GM12892 (cell line): ENCODE measurements at regions not wholly inside any gene's neighbourhood (a gene's known extent, or its start where the extent isn't known, plus 50 kb on each side); places are given as distances from the start of the nearest gene placed in this dataset.

Experiments
- DNase-seq: peaks from one replicate; pipeline ENCODE4 v3.0.0; 2011; ENCODE audit not compliant: insufficient read length
- FAIRE-seq: peaks from 2 replicates; lab custom pipeline; 2011; peaks lifted over from hg19 to GRCh38; lab: Jason Lieb, UNC
- POLR2A ChIP-seq: IDR thresholded peaks from 2 replicates; pipeline ENCODE4 v1.6.1; 2011; ENCODE audit warnings: low read depth, low read length, control low read depth
- POLR2AphosphoS5 ChIP-seq: IDR thresholded peaks from 2 replicates; pipeline ENCODE4 v1.6.1; 2011; ENCODE audit warnings: low read depth, low read length, control low read depth
- TAF1 ChIP-seq: IDR thresholded peaks from 2 replicates; pipeline ENCODE4 v1.6.1; 2011; ENCODE audit warnings: low read depth, mild to moderate bottlenecking, control low read depth, low read length, borderline replicate concordance

DNA sequence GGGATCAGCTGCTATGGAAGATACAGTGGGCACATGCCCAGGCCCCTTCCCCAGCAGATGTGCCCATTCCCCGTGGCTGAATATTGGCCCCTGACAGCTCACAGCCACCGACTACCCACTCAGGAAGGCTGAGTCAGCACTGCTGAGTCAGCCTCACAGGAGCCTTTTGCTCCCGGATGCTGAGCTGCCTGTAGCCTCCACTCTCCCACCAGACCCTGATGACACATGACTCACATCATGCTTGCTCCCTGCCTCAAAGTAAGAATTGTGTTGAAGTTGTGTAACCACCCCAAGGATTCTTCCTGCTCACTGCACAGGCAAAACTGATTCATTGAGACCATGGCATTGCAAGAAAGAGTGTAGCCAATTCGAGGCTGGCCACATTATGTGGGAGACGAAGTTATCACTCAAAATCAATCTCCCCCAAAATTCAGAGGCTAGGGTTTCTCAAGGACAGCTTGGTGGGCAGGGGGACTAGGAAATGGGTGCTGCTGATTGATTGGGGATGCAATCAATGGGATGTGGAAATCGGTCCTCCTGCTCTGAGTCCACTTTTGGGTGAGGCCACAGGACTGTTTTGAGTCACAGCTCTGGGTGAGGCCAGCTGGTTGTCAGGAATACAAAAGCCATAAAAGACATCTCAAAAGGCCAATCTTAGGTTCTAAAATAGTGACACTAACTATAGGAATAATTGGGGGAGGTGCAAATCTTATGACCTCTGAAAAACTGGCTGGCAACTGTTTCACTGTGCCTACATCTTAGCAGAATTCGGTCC is 556.6 kb upstream of the CDH4 start:
- TF ChIP-seq POLR2A (no peak), POLR2AphosphoS5 (no peak), TAF1 (no peak)
- DNase-seq = no peak
- no peak for FAIRE-seq

DNA sequence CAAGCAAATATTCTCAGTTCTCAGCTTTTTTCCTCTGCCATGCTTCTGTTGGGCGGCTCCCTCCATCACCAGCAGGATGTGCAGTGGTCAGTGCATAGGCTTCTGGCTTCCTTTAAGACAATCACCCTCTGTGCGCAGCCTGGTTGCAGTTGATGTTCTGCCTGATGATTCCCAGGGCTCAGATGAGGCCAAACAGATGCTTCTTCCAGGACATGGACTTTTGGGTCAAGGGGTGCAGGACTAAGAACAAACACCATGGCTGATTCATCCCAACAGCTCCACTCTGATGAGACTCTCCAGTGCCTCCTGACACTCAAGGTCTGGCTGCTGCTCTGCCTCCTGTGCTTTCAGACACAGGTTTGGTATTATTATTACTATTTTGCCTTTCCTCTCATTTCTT is 554.8 kb upstream of the CDH4 start:
- DNase-seq = no peak
- TF ChIP-seq POLR2AphosphoS5 (no peak), TAF1 (no peak), POLR2A (no peak)
- no peak for FAIRE-seq

DNA sequence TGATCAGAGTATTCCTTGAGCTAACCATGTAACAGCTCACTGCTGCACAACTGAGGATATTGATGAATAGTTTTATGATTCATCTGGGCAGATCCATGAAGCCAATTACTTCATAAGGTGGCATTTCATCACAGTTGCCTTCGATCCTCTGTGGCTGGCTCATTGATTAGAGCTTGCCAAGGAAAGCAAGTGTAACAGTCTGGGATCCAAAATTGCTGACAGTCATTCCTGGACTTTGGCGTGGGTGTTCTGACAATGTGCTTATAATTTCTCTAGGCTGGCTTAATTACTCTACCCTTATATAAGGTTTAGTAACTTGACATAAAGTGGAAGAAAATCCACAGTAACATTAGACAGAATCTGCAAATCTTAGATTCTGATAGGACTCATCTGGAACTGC is 551.3 kb upstream of the CDH4 start:
- no peak for TF ChIP-seq POLR2AphosphoS5

DNA sequence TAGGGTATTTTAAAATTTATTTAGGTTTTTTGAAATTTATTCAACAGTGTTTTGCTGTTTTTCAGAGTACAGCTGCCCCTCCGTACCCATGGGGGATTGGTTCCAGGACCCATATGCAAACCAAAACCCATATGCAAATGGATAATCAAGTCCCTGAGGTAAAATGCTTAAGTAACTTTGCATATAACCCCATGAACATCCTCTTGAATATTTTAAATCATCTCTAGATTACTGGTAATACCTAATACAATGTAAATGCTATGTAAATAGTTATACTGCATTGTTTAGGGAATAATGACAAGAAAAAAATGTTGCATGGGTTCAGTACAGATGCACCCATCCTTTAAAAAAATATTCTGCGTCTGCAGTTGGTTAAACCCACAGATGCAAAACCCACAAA is 547.9 kb upstream of the CDH4 start:
- FAIRE-seq (no peak), DNase-seq (no peak)
- no peak for TF ChIP-seq POLR2AphosphoS5
- no peak for TF ChIP-seq TAF1
- TF ChIP-seq POLR2A = no peak

More for the DNA sequence above, 551.3 kb upstream of the CDH4 start:
- DNase-seq (no peak), FAIRE-seq (no peak)

DNA sequence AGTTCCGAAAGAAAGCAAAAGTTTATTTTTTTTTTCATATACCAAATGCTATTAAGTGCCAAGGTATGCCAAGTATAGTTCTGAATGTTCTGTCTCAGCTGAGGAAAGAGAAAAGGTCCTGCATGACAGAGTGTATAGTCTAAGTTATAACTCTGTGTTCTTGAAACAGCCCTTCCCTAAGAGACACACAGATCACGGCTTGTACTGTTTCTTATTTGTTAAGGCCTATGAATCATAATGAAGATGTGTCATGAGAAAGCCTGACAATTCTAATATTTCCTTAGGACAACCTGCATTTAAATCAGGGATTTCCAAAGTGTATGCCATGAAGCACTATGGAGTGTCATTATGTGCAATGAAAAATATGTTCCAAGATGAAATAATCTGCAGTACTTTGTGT is 538.7 kb upstream of the CDH4 start:
- FAIRE-seq = no peak

DNA sequence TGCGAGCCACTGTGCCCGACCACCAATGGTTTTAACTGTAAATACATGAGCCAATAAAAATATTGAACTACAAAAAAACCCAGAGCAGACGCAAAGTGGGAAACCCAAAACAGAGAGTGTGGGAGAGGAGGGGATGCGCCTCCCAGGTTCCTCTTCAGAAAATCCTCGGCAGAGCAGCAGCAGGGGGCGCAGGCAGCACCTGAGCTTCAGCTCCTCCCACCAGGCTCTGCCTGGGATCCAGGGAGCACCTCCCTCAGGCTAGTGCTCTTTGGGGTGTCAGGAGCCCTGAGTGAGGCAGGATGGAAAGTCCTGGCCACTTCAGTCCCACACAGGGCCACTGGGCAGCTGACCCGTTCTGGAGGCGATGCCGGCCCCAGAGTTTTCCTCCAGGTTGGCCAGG is 536.9 kb upstream of the CDH4 start:
- TF ChIP-seq TAF1 = no peak
- no peak for TF ChIP-seq POLR2AphosphoS5
- no peak for TF ChIP-seq POLR2A
- DNase-seq = no peak
- FAIRE-seq = no peak

More for the DNA sequence above, 538.7 kb upstream of the CDH4 start:
- DNase-seq = no peak
- TF ChIP-seq POLR2AphosphoS5 = no peak
- TF ChIP-seq TAF1 = no peak
- no peak for TF ChIP-seq POLR2A

DNA sequence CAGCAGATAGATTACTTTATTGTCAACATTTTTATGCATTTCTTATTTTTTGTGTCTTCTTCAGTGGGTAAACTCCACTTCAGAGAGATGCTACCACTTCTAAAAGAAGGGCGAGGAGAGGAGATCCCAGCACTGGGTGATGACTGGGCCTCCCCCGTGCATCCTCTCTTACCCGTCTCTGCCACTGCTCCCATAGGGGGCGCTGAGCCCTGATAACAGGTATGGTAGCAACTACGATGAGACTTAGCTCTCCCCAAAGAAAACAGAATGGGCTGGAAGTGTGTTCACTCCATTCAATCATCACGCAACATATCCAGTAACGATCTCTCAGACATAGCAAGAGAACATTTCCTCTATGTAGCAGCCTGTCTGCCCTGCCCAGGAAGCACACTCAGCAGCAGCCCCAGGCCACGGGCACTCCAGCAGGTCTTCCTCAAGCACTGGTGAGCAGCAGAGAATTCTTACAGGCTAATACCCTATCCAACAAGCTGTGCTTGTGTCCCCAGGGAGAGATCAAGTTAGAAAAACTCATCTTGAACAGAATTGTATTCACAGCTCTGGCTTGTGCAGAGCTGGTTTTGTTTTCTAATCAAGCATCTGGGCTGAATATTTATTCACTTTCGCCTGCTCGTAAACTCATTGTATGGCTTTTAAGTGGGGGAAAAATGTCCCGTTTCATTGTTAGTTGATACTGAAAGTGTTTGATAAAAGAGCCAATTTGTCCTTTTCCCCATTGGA is 533.1 kb upstream of the CDH4 start:
- DNase-seq (no peak), FAIRE-seq (no peak)
- TF ChIP-seq POLR2AphosphoS5 (no peak), TAF1 (no peak), POLR2A (no peak)

DNA sequence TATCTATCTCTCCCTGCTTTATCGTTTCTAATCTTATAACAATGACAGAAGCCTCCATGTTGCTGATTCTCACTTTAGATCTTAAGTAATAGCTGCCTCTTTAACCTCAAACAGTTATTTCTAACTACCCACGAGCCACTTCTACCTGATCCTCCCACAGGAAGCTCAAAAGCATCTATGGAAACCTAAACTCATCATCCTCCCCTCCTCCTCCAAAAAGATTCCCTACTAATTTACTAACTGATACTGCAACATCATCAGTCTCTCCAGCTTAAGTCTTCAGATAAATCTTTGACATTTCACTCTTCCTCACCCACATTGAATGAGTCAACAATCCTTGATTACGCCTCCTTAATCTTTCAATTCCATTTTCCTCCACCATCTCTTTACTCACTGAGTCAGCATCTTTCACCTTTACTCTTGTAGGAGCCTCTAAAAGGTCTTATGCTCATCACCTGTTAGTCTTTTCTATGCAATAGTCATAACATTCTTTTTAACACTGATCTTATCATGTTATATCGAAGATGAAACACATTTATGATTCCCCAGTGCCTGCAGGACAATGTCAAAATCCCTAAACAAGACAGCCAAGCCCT is 526.7 kb upstream of the CDH4 start:
- FAIRE-seq = no peak
- TF ChIP-seq POLR2A = no peak
- TF ChIP-seq TAF1 = no peak
- no peak for TF ChIP-seq POLR2AphosphoS5
- no peak for DNase-seq

DNA sequence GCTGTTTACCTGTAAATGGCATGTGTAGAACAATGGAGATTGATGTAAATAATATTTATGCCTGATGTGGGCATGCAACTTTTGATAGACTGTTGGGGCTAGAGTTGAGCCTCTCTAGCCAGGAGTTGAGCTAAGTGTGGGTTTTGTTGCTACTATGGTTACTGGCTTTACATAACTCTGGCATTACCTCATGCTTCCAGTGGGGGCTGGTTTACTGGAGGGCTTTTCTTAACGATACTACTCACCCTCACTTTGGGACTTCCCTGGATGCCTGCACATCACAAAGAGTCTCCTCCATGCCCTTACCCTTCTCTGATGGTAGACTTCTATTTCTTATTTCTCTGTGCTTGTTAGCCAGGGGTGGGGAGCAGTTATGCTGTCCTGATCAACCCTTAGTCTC is 524.6 kb upstream of the CDH4 start:
- DNase-seq = no peak
- TF ChIP-seq TAF1 (no peak), POLR2A (no peak), POLR2AphosphoS5 (no peak)
- FAIRE-seq = no peak

DNA sequence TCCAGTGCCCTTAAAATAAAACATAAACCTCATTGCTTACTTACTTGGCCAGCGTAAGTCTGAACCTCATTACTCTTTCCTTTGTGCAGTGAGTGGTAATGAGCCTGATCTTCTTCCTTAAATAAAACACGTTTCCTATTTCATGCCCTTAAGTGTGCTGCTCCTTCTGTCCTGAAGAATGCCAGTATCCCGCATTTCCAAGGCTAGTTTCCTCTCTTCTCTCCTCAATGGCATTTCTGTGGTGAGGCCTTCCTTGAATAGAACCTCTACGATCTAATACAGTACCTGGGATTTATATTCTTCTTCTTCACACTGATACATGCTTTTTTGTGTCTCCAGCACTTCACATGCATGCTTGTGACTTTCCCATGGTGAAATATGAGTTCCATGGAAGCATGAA is 523.4 kb upstream of the CDH4 start:
- no peak for FAIRE-seq
- no peak for DNase-seq
- no peak for TF ChIP-seq TAF1
- no peak for TF ChIP-seq POLR2A
- no peak for TF ChIP-seq POLR2AphosphoS5

DNA sequence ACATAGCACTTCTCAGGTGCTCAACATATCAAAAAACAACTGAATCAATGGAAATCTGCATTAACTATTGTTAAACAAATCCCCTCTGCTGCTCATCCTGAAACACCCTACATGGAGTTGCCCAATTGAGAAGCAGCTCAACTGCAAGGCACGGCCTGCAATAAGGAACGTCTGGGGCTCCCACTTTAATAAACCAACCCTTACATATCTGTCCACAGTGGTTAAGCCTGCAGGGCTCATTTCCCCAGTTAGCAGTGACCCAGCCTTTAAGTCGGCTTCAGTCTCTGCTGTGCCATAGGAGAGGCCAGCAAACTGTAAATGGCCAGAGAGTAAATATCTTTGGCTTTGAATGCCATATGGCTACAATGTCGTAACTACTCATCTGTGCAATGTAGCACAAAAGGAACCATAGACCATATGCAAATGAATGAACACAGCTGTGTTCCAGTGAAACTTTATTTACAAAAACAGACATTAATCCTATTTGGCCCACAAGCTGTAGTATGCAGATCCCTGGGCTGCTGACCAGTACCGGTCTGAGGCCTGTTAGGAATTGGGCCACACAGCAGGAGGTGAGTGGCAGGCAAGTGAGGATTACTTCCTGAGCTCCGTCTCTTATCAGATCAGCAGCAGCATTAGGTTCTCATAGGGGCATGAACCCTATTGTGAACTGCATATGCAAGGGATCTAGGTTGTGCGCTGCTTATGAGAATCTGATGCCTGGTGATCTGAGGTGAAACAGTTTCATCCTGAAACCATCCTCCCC is 522.7 kb upstream of the CDH4 start:
- FAIRE-seq = no peak
- TF ChIP-seq POLR2AphosphoS5 = no peak
- no peak for TF ChIP-seq POLR2A
- no peak for TF ChIP-seq TAF1
- no peak for DNase-seq

DNA sequence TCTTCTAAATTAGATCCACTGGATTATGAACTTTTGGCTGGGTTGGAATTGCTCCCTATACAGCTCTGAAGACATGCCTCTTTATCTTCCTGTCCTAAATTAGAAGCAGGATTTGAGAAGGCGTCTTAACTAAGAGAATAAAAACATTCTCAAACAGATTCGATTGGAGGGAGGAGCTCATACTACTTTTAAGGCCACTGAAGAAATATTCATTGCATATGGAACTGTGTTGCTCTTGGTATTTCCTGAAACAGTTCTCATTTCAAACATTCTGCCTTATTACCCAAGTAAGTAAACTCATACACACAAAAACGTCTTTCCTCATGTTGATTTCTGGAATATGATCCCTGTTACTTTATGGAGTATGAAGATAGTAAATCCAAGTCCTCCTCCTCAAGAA is 519.7 kb upstream of the CDH4 start:
- FAIRE-seq (no peak), DNase-seq (no peak)
- TF ChIP-seq TAF1 (no peak), POLR2A (no peak), POLR2AphosphoS5 (no peak)

DNA sequence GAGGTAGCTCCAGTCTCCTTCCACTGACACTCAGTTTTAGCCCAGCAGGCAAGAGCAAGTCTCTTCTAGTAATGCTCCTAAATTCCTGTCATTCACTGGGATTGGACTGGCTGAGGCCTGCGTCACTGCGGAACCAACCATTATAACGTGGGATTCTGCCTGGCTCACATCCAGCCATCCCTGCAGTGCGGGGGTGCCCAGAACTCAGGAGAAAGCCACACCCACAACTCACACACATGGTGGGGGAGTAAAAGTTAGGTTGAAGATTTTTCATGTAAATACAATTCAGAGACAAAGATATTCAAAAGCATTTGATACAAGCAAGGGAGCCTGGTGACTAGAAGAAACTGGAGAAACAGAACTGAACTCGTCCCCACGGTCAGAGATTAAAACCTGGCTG is 504.0 kb upstream of the CDH4 start:
- TF ChIP-seq POLR2AphosphoS5 = no peak
- TF ChIP-seq POLR2A = no peak
- TF ChIP-seq TAF1 = no peak
- DNase-seq (no peak), FAIRE-seq (no peak)
